ENCODE measurements at regions not wholly inside any gene's neighbourhood (a gene's known extent, or its start where the extent isn't known, plus 50 kb on each side); places are given as distances from the start of the nearest gene placed in this dataset.
"Not testable (repeated sequence)": the region's sequence is repeated elsewhere in the genome, so short reads cannot be mapped to it uniquely, and the experiment has no call there.

- DNase-seq: no peak
These were observed 90.9 kb upstream of the RUNX3 start for GRCh38 chr1:25020851-25021590.

DNA sequence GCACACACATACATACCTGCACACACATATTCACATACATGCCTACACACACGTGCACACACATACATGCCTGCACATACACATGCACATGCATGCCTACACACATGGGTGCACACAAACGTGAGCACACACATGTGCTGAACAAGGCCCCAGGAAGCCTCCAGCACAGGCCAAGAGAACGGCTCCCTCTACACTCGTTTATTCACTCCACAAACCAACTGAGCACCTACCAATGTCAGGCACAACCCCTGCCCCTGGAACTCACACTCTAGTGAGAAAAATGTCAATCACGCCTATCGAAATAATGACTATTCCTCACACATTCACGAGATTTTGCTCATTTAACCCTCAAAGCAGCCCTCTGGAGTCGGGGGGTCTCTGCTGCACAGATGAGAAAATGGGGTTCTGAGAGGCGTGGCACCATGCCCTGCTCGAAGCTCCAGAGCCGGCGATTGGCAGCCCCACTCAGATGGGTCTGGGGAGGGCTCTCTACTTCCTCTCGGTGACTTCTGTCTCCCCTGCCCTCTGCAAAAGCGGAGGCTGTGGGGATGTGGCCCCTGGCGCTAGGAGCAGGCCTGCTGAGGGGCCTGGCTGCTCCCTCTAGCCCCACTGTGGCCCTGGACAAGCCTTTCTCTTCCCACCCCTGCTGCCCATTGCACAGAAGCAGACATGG lies 90.2 kb upstream of the RUNX3 start:
- DNase-seq: no peak

GRCh38 chr1:25019337-25020172 lies 89.5 kb upstream of the RUNX3 start:
- no peak for DNase-seq

DNA sequence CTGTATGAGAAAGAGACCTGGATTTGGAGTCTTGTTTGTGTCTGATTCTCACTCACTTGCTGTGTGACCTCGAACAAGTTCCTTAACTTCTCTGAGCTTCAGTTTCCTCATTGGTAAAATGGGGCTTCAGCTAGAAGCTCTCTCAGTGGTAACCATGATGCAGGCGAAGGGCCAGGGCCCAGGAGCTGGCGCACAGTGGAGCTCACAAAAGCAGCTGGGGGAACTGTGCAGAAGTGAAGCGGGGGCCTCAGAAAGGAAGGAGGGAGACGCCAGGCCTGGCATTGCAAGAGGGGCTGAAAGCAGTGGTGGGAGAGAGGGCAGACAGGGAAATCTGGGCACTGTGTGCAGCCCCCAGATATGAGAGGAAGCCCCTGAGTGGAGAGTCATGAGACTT lies 88.9 kb upstream of the RUNX3 start:
- no peak for DNase-seq

DNA sequence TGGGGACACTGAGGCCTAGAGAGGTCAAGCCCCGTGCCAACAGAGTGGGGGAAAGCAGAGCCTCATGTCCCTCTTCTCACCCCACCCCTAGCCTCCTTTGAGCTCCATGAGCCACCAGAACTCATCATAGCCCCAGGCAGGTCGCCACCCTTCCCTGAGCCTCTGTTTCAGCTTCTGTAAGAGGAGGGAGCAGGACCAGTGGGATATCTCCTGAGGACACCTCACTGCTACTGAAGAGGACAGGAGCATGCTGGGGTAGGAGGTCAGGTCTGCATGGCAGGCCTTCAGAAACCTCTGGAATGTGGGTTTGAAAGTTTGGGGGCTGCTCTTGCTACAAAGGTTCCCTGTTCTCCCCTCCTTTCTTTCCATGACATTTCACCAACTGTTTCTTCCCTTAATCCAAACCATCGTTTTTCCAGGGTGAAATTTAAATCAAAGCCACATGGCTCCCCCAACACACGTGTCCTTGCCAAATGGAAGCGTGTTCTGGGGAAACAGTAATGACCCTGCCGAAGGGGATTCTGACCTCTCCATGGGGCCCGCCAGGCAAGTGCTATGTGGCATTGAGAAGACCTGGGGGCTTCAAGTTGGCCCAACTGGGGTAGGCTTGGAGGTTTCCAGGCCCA lies 88.1 kb upstream of the RUNX3 start:
- peak; percentile 50 for DNase-seq

DNA sequence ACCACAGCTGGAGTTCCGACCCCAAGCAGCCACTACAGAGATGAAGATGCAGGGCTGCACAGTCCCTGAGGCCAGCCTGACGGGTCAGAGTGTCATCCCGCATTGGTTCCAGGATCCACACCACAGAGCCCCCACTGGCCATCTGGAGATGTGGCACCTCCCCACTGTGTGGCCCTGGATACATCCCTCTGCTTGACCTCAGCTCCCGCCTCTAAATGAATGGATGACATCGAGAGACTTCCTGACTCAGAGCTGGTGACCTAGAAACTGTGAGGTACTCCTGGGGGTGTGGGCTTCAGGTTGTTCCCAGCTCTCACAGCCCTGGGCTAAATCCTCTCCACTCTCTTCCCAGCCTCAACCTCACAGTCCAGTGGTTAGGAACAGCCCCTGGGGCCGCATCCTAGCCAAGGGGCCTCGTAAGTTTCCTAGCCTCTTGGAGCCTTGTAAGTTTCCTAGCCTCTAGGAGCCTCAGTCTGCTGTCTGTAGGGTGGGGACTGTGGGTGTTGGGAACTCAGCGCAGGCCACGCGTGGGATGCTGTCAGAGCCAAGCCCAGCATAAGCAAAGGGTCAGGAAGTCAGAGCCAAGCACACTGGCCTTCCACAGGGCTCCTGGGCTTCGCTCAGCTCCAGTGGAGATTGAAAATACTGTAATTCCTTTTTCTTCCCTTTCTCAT lies 87.5 kb upstream of the RUNX3 start:
- peak; percentile 19 for DNase-seq

DNA sequence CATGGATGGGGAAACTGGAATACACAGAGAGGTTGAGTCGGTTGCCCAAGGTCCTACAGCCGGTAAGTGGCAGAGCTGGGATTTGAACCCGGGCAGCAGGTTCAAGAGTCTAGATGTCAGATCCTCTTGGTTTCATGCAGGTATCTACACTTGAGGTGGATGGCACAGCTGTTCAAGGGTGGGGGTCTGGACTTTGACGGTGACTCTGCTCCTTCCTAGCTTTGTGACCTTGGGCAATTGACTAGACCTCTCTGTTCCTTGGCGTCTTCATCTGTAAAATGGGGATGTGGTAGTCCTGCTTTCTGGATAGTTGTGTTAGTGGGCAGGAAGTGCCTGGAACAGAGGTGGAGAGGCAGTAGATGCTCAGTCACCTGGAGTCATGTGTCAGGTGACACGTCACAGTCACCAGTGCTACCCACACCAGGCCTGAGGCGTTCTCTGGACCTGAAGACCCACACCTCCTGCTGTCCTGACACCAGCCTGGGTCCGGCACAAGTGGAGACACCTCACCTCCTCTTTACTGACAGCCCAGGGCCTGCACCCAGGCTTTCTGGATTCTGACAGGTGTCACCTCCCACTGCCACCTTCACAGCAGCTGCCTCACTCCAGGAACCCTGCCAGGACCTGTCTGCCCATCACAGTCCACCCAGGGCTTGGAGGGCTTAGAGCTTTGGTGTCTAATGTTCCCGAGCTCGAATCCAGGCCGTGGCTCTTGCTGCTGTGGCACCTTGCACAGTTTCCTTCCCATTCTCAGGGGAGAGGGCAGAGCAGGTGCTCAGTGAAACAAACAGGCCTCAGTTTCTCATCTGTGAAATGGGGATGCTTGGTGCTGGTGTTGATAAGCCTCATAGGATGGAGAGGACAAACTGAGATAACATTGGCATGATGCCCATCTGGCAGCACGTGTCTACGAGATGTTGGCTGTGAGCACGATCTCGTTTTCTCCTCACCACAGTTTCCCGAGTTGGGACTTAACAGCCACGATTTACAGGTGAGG lies 83.2 kb upstream of the RUNX3 start:
- no peak for DNase-seq

DNA sequence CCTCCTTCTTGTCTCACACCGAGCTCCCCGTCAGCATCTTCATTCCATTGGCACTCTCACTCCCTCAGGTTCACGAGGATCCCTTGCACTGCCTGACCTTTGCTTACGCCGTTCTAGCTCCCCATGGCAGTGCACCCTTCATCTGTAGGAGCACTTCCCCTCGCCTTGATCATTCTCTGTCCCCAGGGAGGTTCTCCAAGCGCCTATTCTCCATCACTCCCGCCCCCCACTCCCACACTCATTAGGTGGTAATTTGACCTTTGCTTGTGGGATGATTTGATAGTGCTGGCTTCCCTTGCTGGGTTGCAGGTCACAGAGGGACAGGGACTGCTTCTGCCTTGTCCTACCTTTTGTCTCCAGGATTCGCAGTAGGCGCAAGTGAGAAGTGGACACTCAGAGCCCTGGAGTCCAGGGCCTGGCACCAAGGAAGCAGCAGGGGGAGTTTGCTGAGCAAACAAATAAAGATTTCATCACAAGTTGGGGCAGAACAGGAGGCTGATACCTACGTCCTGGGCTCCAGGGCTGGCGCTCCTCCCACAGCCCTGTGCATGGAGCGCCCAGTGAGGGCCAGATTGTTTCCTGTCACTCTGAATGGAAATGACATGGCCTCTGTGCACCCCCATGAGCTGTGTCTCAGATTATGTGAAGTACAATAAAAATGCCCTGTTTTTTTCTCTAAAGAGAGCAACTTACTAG lies 82.0 kb upstream of the RUNX3 start:
- DNase-seq: no peak

GRCh38 chr1:25011275-25011674 lies 81.2 kb upstream of the RUNX3 start:
- DNase-seq: no peak

DNA sequence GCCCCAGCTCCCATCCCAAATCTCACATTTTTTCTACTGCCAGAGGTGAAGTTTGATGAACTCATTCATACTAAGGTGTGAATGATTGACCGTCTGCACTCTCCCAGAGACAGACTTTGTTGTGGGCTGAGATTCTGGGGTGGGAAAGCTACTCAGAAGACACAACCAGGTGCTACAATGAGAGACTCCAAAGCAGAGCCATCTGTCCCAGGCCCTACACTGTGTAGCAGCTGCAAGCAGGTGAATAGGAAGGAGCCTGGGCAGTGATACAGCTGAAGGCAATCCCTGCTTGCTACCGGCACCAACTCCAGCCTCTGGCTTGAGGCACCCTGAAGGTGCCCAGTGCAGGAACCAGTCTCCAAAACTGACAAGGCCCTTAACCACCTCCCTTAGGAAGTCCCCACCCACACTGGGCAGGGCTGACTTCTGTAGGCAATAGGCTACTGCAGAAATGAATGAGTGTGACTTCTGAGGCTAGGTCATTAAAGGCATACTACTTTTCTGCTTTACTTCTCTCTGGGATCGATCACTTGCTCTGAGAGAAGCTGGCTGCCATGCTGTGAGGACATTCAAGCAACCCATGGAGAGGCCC lies 79.7 kb upstream of the RUNX3 start:
- no peak for DNase-seq

DNA sequence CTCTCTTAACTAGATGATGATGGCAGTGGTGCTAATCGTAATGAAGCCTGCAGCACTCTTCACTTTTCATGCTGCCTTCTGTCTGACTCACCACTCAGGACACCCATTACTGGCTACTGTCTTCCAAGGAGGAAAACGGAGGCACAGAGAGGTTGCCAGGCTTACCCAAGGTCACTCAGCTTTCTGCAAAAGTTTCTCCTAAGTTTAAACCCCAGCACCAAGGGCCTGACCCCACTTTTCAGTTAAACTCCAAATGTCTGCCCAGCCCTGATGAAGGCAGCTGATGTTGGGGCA lies 78.1 kb upstream of the RUNX3 start:
- no peak for DNase-seq

DNA sequence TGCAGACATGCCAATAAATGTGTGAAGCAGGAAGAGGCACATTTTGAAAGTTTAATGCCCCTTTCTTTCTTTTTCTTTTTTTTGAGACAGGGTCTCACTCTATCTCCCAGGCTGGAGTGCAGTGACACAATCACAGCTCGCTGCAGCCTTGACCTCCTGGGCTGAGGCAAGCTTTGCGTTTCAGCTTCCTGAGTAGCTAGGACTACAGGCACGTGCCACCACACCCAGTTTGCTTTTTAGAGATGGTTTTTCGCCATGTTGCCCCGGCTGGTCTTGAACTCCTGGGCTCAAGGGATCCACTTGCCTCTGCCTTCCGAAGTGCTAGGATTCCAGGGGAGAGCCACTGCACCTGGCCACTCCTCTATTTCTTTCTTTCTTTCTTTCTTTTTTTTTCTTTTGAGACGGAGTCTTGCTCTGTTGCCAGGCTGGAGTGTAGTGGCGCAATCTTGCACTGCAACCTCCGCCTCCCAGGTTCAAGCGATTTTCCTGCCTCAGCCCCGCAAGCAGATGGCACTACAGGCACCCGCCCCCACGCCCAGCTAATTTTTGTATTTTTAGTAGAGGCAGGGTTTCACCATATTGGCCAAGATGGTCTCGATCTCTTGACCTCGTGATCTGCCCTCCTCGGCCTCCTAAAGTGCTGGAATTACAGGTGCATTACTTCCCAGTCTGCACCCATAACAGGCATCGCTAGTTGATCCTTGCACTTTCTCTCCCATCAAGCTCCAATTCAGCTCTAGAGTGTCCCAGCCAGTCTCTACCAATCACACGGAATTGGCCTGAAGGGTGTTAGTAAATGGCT lies 77.5 kb upstream of the RUNX3 start:
- not testable (repeated sequence) for DNase-seq

DNA sequence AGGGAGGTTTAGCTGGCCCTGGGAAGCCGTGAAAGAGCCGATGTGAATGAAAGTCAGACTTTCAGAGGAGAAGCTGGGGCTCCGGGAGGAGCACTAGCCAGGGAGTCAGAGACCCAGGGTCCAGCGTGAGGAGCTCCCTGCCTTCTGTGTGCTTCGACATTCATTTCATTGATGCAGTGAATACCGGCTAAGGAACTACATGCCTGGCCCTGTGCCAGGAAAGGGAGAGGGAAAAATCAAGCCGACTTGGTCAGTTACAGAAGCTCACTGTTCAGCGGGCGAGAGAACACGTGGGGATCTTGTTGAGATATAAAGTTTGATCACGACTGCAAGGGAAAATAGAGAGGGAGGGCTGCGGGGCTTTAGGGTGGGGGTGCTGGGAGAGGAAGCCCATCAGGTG lies 76.7 kb upstream of the RUNX3 start:
- DNase-seq: peak; percentile 19

DNA sequence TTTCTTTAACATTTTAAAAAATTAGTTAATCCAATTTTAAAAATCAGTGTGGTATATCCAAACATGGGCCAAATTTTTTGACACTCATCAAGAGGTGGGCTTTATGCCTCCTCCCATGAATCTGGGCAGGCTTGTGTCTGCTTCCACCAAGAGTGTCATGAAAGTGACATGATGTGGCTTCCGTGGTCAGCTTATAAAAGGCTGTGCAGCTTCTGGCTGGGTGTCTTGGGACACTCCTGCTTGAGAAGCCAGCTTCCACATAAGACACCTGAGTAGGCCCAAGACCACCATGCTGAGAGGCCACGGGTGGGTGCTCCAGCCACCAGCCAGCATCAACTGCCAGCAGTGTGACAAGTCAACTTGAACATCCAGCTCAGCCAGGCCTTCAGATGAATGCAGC lies 74.3 kb upstream of the RUNX3 start:
- no peak for DNase-seq

DNA sequence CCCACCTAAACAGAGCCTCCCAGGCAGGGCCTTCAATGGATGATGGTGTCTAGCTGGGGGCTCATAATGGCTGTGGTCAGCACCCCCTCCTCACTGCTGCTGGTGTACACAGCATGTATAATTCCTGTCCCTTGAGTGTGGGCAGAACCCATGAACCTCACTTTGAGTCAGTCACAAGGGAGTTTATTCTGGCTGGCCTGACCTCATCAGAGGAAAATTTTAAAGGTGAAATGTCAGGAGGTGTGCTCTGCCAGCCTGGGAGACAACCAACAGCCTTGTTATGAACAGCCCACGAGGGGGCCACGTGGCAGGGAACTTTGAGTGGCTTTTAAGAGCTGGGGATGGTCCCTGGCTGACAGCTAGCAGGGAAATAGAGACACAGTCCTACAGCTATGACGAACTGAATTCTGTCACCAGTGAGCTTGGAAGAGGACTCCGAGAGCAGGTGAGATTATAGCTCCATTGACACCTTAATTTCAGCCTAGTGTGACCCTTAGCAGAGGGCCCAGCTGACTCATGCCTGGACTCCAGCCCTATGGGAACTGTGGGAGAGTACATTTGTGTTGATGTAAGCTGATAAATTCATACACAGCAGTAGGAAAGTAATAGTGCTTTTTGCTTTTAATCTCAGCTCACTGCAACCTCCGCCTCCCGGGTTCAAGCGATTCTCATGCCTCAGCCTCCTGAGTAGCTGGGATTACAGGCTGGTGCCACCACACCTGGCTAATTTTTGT lies 73.5 kb upstream of the RUNX3 start:
- DNase-seq: no peak

- DNase-seq: no peak
These were observed 72.9 kb upstream of the RUNX3 start for GRCh38 chr1:25003000-25003399.

DNA sequence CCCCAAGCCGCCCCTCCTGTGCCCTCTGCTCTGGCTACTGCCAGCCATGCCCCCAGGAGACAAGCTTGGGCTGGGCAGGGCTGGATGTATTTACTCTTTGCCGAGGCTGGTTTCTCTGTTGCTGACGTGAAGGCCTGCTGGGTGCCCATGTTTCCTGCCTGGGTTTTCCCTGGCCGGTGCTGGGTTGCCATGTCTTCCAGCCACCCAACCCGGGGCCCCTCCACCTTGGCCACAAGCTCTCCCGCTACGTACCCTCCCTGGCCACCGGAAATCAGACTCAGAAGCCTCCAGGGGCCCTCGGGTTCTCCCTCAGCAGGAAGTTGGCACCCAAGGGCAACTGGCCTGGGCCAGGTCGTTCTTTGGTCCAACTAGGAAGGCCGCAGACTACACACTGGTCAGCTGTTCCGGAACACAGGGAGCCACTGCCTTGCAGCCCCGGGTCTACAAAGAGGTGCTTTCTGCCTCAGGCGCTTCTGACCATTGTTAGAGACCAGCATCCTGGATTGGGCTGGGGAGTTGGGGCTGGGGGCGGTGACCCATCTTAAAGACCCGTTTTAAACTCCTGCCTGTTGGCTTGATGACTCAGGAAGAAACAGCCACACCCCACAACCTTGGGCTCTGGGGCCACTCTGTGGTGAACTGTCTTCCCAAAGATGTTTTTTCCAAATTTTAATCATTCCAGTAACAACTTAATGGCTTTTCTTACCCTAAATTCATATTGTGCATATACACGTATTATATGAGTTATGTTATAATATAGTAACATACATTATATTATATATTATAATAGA lies 71.2 kb upstream of the RUNX3 start:
- DNase-seq: no peak

DNA sequence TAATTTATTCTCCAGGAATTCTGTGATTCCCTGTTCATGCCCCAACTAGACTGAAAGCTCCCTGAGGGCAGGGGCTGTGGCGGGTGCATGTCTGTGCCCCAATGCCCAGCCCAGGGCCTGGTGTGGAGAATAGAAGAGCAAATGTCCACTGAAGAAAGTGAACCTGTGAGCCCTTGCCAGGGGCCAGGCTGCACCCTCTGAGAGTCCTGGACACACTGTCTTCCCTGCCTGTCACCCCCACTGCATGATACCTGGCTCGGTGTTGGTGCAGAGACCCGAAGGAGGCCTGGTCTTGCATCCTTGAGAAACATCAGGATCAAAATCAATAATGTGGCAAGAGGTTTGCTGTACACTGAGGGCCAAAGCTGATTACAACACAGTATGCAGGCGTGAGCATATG lies 69.8 kb upstream of the RUNX3 start:
- no peak for DNase-seq

Measured in fibroblast of skin of right quadriceps (primary cell).